ENCODE measurements at regions not wholly inside any gene's neighbourhood (a gene's known extent, or its start where the extent isn't known, plus 50 kb on each side); places are given as distances from the start of the nearest gene placed in this dataset.
"Not testable (repeated sequence)": the region's sequence is repeated elsewhere in the genome, so short reads cannot be mapped to it uniquely, and the experiment has no call there.

- Histone ChIP-seq H3K27ac (no peak overlapping the region), H3K4me1 (no peaks in the 10 kb centered on the region), H3K9me3 (replicated peaks in 1 of 11) (no peaks in the 10 kb centered on the region; a peak in 1 of 22 replicates), H3K27me3 (peaks cover 70 to 98% (median 88%) of the 10 kb centered on the region in 11 experiments), H3K9ac (no peak overlapping the region), H3K36me3 (no peaks in the 10 kb centered on the region), H3K4me3 (no peak overlapping the region), H4K20me1 (no peaks in the 10 kb centered on the region), H3K4me2 (no peak overlapping the region)
- TF ChIP-seq Cebpa-rat (IDR thresholded peaks at IDR 0.05) = no peak
Observed at GRCh38 chrX:137916090-137916746, 350.3 kb downstream of the ZIC3 start.

DNA sequence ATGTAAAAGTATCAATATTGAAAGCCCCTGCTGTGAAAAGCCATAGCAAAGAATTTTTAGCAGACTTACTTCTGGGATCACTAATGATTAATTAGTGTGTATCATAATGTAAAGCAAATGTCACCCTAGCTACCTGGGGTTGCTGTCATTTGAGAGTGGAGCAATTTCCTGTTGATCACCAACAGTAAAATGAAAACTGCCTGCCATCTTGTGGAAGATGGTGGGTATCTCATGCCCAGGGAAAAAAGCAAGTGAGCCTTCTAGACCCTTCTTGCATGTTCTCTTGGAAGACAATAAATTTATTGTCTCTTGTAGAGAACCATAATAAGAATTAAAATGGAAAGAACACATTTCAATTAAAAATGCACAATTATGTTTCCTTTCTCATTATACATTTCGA, 360.2 kb downstream of the ZIC3 start:
- Histone ChIP-seq H3K27me3 (peaks cover 89 to 100% (median 100%) of the 10 kb centered on the region in 11 experiments), H3K4me3 (no peak overlapping the region), H4K20me1 (no peaks in the 10 kb centered on the region; a peak in 2 of 22 replicates), H3K4me1 (no peaks in the 10 kb centered on the region), H3K36me3 (no peaks in the 10 kb centered on the region), H3K9me3 (replicated peaks in 1 of 11) (no peaks in the 10 kb centered on the region), H3K27ac (no peak overlapping the region), H3K9ac (no peak overlapping the region), H3K4me2 (no peak overlapping the region)
- TF ChIP-seq Cebpa-rat (IDR thresholded peaks at IDR 0.05) = no peak

- Histone ChIP-seq H3K4me2 (no peak overlapping the region), H3K9me3 (replicated peaks in 1 of 11) (peaks cover 17 to 24% (median 20%) of the 10 kb centered on the region in 11 experiments), H3K27ac (no peak overlapping the region), H3K9ac (no peak overlapping the region), H3K36me3 (no peaks in the 10 kb centered on the region), H4K20me1 (no peaks in the 10 kb centered on the region; a peak in 2 of 22 replicates), H3K27me3 (peaks cover 61 to 76% (median 70%) of the 10 kb centered on the region in 11 experiments), H3K4me3 (no peak overlapping the region), H3K4me1 (no peaks in the 10 kb centered on the region)
- no peak for TF ChIP-seq Cebpa-rat (IDR thresholded peaks at IDR 0.05)
Observed at GRCh38 chrX:137929951-137930350, 364.0 kb downstream of the ZIC3 start.

DNA sequence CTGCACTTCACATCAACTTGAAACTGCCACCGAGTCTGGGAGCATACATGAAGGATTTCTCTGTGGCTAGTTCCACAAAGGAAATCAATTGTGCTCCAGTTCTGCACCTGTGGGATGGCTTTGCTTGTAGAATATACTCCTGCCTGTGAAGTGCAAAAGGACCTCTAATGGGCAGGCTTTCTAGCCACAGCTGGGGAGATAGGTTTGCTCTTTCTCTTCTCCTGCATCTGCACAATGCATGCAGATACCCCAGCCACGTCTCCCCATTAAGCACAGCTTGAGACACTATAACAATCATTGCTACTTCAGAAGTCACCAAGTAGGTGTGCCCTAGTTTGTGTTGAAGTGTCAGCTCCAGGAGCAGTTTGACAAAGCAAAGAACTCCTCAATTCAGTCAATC, 364.6 kb downstream of the ZIC3 start:
- Histone ChIP-seq H3K9me3 (replicated peaks in 1 of 11) (peaks cover 22 to 30% (median 26%) of the 10 kb centered on the region in 11 experiments), H3K36me3 (no peaks in the 10 kb centered on the region), H4K20me1 (no peaks in the 10 kb centered on the region; a peak in 2 of 22 replicates), H3K4me1 (no peaks in the 10 kb centered on the region), H3K4me3 (no peak overlapping the region), H3K27ac (no peak overlapping the region), H3K9ac (no peak overlapping the region), H3K4me2 (no peak overlapping the region), H3K27me3 (peaks cover 56 to 73% (median 65%) of the 10 kb centered on the region in 11 experiments)
- TF ChIP-seq Cebpa-rat (IDR thresholded peaks at IDR 0.05) = no peak

DNA sequence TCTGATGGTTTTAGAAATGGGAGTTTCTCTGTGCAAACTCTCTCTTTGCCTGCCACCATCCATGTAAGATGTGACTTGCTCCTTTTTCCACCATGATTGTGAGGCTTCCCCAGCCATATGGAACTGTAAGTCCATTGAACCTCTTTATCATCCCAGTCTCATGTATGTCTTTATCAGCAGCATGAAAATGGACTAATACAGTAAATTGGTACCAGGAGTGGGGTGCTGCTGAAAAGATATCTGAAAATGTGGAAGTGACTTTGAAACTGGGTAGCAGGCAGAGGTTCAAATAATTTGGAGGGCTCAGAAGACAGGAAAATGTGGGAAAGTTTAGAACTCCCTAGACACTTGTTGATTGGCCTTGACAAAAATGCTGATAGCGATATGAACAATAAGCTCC, 368.3 kb downstream of the ZIC3 start:
- not testable (repeated sequence) for H3K4me2 ChIP-seq, H3K36me3 ChIP-seq, H3K4me3 ChIP-seq, H3K4me1 ChIP-seq, H3K9ac ChIP-seq, H3K27ac ChIP-seq, H4K20me1 ChIP-seq
- Histone ChIP-seq H3K9me3 (replicated peaks in 1 of 11) (peaks cover 30 to 47% (median 40%) of the 10 kb centered on the region in 11 experiments), H3K27me3 (peaks cover 39 to 69% (median 58%) of the 10 kb centered on the region in 11 experiments)

GRCh38 chrX:137934887-137935286, 369.0 kb downstream of the ZIC3 start:
- H3K4me2 ChIP-seq, H3K9ac ChIP-seq, H3K4me3 ChIP-seq, H3K27ac ChIP-seq, H4K20me1 ChIP-seq, H3K36me3 ChIP-seq, H3K4me1 ChIP-seq: not testable (repeated sequence)
- peaks cover 39 to 69% (median 58%) of the 10 kb centered on the region in 11 experiments for H3K27me3 ChIP-seq
- H3K9me3 ChIP-seq (replicated peaks in 1 of 11) = peaks cover 30 to 47% (median 40%) of the 10 kb centered on the region in 11 experiments

- Histone ChIP-seq H3K9me3 (replicated peaks in 1 of 11) (peaks cover 13 to 21% (median 17%) of the 10 kb centered on the region in 11 experiments), H3K4me1 (no peaks in the 10 kb centered on the region), H3K4me3 (no peak overlapping the region), H3K4me2 (no peak overlapping the region), H3K36me3 (no peaks in the 10 kb centered on the region), H4K20me1 (no peaks in the 10 kb centered on the region; a peak in 2 of 22 replicates), H3K27me3 (peaks cover 51 to 95% (median 78%) of the 10 kb centered on the region in 11 experiments; a peak in 21 of 22 replicates), H3K27ac (no peak overlapping the region), H3K9ac (no peak overlapping the region)
- TF ChIP-seq Cebpa-rat (IDR thresholded peaks at IDR 0.05) = no peak
Observed at GRCh38 chrX:137945470-137945869, 379.5 kb downstream of the ZIC3 start.

DNA sequence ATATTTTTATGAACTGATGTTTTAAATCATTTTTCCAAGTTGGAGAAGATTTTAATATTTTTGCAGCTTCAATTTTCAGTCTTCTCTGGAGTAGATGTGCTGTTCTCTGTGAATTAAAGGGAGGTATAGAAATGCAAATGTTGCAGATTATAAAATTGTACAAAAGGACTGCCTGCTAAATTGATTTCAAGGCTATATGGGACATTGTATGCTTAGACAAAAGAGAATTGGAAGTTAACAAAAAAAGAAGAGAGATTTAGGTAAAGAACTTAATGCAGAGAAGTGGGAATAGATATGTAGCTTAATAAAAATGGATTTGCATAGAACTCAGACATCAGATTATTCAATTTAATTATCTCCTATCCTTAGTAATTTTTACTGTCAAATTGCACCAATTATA, 403.3 kb downstream of the ZIC3 start:
- TF ChIP-seq Cebpa-rat (IDR thresholded peaks at IDR 0.05) = no peak
- Histone ChIP-seq H3K4me2 (no peak overlapping the region), H3K9ac (no peak overlapping the region), H3K36me3 (no peaks in the 10 kb centered on the region), H3K27ac (no peak overlapping the region), H3K4me1 (no peaks in the 10 kb centered on the region), H3K9me3 (replicated peaks in 1 of 11) (peaks cover 0 to 7% (median 0%) of the 10 kb centered on the region in 11 experiments; a peak in 2 of 22 replicates), H3K4me3 (no peak overlapping the region), H4K20me1 (no peaks in the 10 kb centered on the region), H3K27me3 (peaks cover 42 to 74% (median 58%) of the 10 kb centered on the region in 11 experiments)

DNA sequence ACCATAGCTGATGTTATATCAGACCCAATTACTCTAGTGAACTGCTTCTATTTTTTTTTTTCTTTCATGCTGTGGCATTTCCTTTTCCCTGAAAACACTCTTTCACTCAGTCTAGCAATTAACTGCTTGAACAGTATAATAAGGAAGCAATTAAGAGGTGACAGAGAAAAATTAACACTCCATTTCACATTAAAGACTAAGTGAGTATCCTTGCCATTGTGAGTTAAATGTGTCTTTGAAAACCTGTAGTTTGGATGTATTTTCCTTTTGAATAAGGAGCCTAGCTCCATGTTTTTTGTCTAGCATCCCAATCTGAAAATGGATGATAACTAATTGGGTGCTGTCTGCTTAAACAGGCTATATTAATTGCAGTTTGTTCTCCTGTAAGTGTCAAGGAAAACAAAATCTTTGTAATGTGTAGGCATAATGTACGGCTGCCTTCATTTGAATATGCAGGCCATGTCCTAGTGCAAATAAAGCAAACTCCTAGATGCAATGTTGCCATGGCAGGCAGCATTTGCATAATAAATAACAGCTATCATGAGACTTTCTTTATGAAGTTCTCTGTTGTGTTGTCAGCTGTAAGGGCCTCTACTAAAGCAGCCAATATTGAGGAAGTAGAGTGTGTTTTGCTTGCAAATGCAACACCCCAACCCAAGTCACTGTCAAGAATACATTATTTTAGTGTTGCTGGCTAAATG, 416.7 kb downstream of the ZIC3 start:
- no peaks in the 10 kb centered on the region for H4K20me1 ChIP-seq
- no peak for TF ChIP-seq Cebpa-rat (IDR thresholded peaks at IDR 0.05)
- H3K4me2 ChIP-seq = no peak overlapping the region
- no peaks in the 10 kb centered on the region for H3K36me3 ChIP-seq
- H3K4me1 ChIP-seq = no peaks in the 10 kb centered on the region
- no peak overlapping the region for H3K4me3 ChIP-seq
- no peak overlapping the region for H3K27ac ChIP-seq
- H3K9ac ChIP-seq = no peak overlapping the region
- peaks cover 59 to 97% (median 88%) of the 10 kb centered on the region in 11 experiments for H3K27me3 ChIP-seq
- H3K9me3 ChIP-seq (replicated peaks in 1 of 11) = no peaks in the 10 kb centered on the region

GRCh38 chrX:137988470-137988869, 422.5 kb downstream of the ZIC3 start:
- TF ChIP-seq Cebpa-rat (IDR thresholded peaks at IDR 0.05) = no peak
- Histone ChIP-seq H3K4me1 (no peaks in the 10 kb centered on the region), H3K27ac (no peak overlapping the region), H3K9me3 (replicated peaks in 1 of 11) (no peaks in the 10 kb centered on the region), H4K20me1 (no peaks in the 10 kb centered on the region; a peak in 2 of 22 replicates), H3K27me3 (peaks cover 88 to 100% (median 99%) of the 10 kb centered on the region in 11 experiments), H3K4me3 (no peak overlapping the region), H3K4me2 (no peak overlapping the region), H3K36me3 (no peaks in the 10 kb centered on the region), H3K9ac (no peak overlapping the region)
